ENCODE measurements at regions not wholly inside any gene's neighbourhood (a gene's known extent, or its start where the extent isn't known, plus 50 kb on each side); places are given as distances from the start of the nearest gene placed in this dataset.

GRCh38 chr11:27253224-27253623 is 109.8 kb downstream of the CCDC34 start:
- Histone ChIP-seq H3K4me1 (ENCODE audit: control insufficient read depth, insufficient read depth, low read length) (no peaks in the 10 kb centered on the region), H3K36me3 (ENCODE audit: control insufficient read depth in 2 of 2, insufficient read depth in 1 of 2, low read length in 2 of 2) (no peaks in the 10 kb centered on the region), H3K9me3 (ENCODE audit: control insufficient read depth, insufficient read depth, low read depth, low read length) (no peaks in the 10 kb centered on the region), H3K27ac (ENCODE audit: extremely low read depth, low read depth, low read length) (no peak overlapping the region), H3K4me3 (ENCODE audit: low read depth, low read length) (no peak overlapping the region)
- TF ChIP-seq MYNN (tag by site-specific recombination; IDR thresholded peaks at IDR 0.05; ENCODE audit: borderline replicate concordance) (no peak), ZNF580 (tag by site-specific recombination; IDR thresholded peaks at IDR 0.05) (no peak), ZNF600 (tag by site-specific recombination; IDR thresholded peaks at IDR 0.05) (no peak), ZNF211 (tag by site-specific recombination; IDR thresholded peaks at IDR 0.05; ENCODE audit: low read depth) (no peak), OVOL3 (tag by site-specific recombination; IDR thresholded peaks at IDR 0.05) (no peak)
- POLR2A ChIA-PET, result no interaction called here
- CTCF ChIA-PET, result interaction anchor here (0.6 kb wide), 1 partner anchor 142 kb away, joined by 3 read pairs; no protein-coding TSS in a partner anchor

GRCh38 chr11:27250867-27251665 is 111.9 kb downstream of the CCDC34 start:
- no peak overlapping the region for H3K4me3 ChIP-seq (ENCODE audit: low read depth, low read length)
- no peaks in the 10 kb centered on the region for H3K36me3 ChIP-seq (ENCODE audit: control insufficient read depth in 2 of 2, insufficient read depth in 1 of 2, low read length in 2 of 2)
- no peaks in the 10 kb centered on the region for H3K9me3 ChIP-seq (ENCODE audit: control insufficient read depth, insufficient read depth, low read depth, low read length)
- TF ChIP-seq GLI2 (tag by site-specific recombination; IDR thresholded peaks at IDR 0.05; ENCODE audit: borderline replicate concordance, low read depth), result no peak
- TF ChIP-seq PRDM1 (tag by site-specific recombination; IDR thresholded peaks at IDR 0.05), result peak; percentile 93
- POLR2A ChIA-PET, result no interaction called here
- H3K27ac ChIP-seq (ENCODE audit: extremely low read depth, low read depth, low read length), result no peak overlapping the region
- no peaks in the 10 kb centered on the region for H3K4me1 ChIP-seq (ENCODE audit: control insufficient read depth, insufficient read depth, low read length)
- CTCF ChIA-PET, result interaction anchor here (0.6 to 0.7 kb wide), 3 partner anchors 53 to 235 kb away, joined by 3 to 6 read pairs (median 3); no protein-coding TSS in a partner anchor

- POLR2A ChIA-PET, result no interaction called here
- Histone ChIP-seq H3K4me3 (ENCODE audit: low read depth, low read length) (no peak overlapping the region), H3K36me3 (ENCODE audit: control insufficient read depth in 2 of 2, insufficient read depth in 1 of 2, low read length in 2 of 2) (no peaks in the 10 kb centered on the region), H3K9me3 (ENCODE audit: control insufficient read depth, insufficient read depth, low read depth, low read length) (no peaks in the 10 kb centered on the region), H3K4me1 (ENCODE audit: control insufficient read depth, insufficient read depth, low read length) (no peaks in the 10 kb centered on the region), H3K27ac (ENCODE audit: extremely low read depth, low read depth, low read length) (no peak overlapping the region)
- CTCF ChIA-PET, result interaction anchor here (2.2 kb wide), 1 partner anchor 47 kb away, joined by 11 read pairs; no protein-coding TSS in a partner anchor
- no peak for TF ChIP-seq SETDB1 (IDR thresholded peaks at IDR 0.05; ENCODE audit: insufficient read length, low read length)
- TF ChIP-seq ZNF488 (tag by site-specific recombination; IDR thresholded peaks at IDR 0.05), result no peak
- TF ChIP-seq ZBTB20 (tag by site-specific recombination; IDR thresholded peaks at IDR 0.05), result no peak
- no peak for TF ChIP-seq ZNF112 (tag by site-specific recombination; IDR thresholded peaks at IDR 0.05)
- no peak for TF ChIP-seq ZBTB21 (tag by site-specific recombination; IDR thresholded peaks at IDR 0.05)
- TF ChIP-seq ZSCAN30 (tag by site-specific recombination; IDR thresholded peaks at IDR 0.05), result no peak
- TF ChIP-seq SP3 (tag by site-specific recombination; IDR thresholded peaks at IDR 0.05), result no peak
Observed at GRCh38 chr11:27248576-27249509, 114.2 kb downstream of the CCDC34 start.

GRCh38 chr11:27247660-27248059 is 115.4 kb downstream of the CCDC34 start:
- no peak for TF ChIP-seq ZBTB8A (tag by site-specific recombination; IDR thresholded peaks at IDR 0.05)
- TF ChIP-seq CTCF (tag by site-specific recombination; IDR thresholded peaks at IDR 0.05), result no peak
- TF ChIP-seq ZNF416 (tag by site-specific recombination; IDR thresholded peaks at IDR 0.05), result no peak
- TF ChIP-seq ZNF548 (tag by site-specific recombination; IDR thresholded peaks at IDR 0.05), result no peak
- no peak for TF ChIP-seq SP7 (tag by site-specific recombination; IDR thresholded peaks at IDR 0.05)
- TF ChIP-seq ZBTB10 (tag by site-specific recombination; IDR thresholded peaks at IDR 0.05), result no peak
- no peak for TF ChIP-seq KLF7 (tag by site-specific recombination; IDR thresholded peaks at IDR 0.05; ENCODE audit: borderline replicate concordance)
- no peak overlapping the region for H3K27ac ChIP-seq (ENCODE audit: extremely low read depth, low read depth, low read length)
- H3K9me3 ChIP-seq (ENCODE audit: control insufficient read depth, insufficient read depth, low read depth, low read length), result no peaks in the 10 kb centered on the region
- H3K36me3 ChIP-seq (ENCODE audit: control insufficient read depth in 2 of 2, insufficient read depth in 1 of 2, low read length in 2 of 2), result no peaks in the 10 kb centered on the region
- no peaks in the 10 kb centered on the region for H3K4me1 ChIP-seq (ENCODE audit: control insufficient read depth, insufficient read depth, low read length)
- POLR2A ChIA-PET, result no interaction called here
- CTCF ChIA-PET, result interaction anchor here (0.7 to 2.2 kb wide), 3 partner anchors 10 to 238 kb away, joined by 3 to 11 read pairs (median 5); no protein-coding TSS in a partner anchor
- no peak overlapping the region for H3K4me3 ChIP-seq (ENCODE audit: low read depth, low read length)
